ENCODE measurements at regions not wholly inside any gene's neighbourhood (a gene's known extent, or its start where the extent isn't known, plus 50 kb on each side); places are given as distances from the start of the nearest gene placed in this dataset.

- intact Hi-C loops (cut with micrococcal nuclease) = no loop called here
- ChIA-PET RAD21 (ENCODE audit: low non-redundant PET in 1 of 2, low total read pairs in 2 of 2, uncharacterized antibody in 2 of 2, unreplicated experiment in 2 of 2) (no interaction called here), CTCF (no interaction called here), POLR2A (no interaction called here)
- Histone ChIP-seq H3K4me2 (ENCODE audit: low read length) (no peak overlapping the region), H3K27me3 (ENCODE audit: insufficient read depth, low read length) (no peaks in the 10 kb centered on the region), H3K9ac (ENCODE audit: low read length) (no peak overlapping the region), H3K4me3 (replicated peaks in 1 of 2; ENCODE audit: low read depth in 1 of 2, low read length in 2 of 2) (no peak overlapping the region), H3K9me3 (ENCODE audit: control insufficient read depth in 1 of 2, insufficient read depth in 1 of 2, low read depth in 1 of 2, low read length in 2 of 2) (no peaks in the 10 kb centered on the region), H3K4me1 (ENCODE audit: control insufficient read depth in 1 of 2, insufficient read depth in 2 of 2, low read length in 2 of 2) (no peaks in the 10 kb centered on the region), H3K36me3 (ENCODE audit: control insufficient read depth in 1 of 2, insufficient read depth in 2 of 2, low read length in 2 of 2) (no peaks in the 10 kb centered on the region), H3K79me2 (ENCODE audit: insufficient read depth, low read length) (no peaks in the 10 kb centered on the region), H2AFZ (ENCODE audit: low read depth, low read length, poor library complexity, severe bottlenecking) (no peak overlapping the region), H3K27ac (ENCODE audit: low read depth, low read length) (no peak overlapping the region), H3K9me2 (ENCODE audit: insufficient read depth) (no peaks in the 10 kb centered on the region), H4K20me1 (ENCODE audit: insufficient read depth) (no peaks in the 10 kb centered on the region)
- no peak for TF ChIP-seq ZFX (IDR thresholded peaks at IDR 0.05)
- no peak for TF ChIP-seq YY1 (IDR thresholded peaks at IDR 0.05; ENCODE audit: extremely low read depth, insufficient replicate concordance, low read depth, low read length)
- ATAC-seq = no peak
- BruUV-seq (replicated peaks) = no TSS peak
- no peak for DNase-seq (ENCODE audit: low read depth, low spot score)
Observed at GRCh38 chrX:20393944-20394343, 127.2 kb upstream of the RPS6KA3 start.

DNA sequence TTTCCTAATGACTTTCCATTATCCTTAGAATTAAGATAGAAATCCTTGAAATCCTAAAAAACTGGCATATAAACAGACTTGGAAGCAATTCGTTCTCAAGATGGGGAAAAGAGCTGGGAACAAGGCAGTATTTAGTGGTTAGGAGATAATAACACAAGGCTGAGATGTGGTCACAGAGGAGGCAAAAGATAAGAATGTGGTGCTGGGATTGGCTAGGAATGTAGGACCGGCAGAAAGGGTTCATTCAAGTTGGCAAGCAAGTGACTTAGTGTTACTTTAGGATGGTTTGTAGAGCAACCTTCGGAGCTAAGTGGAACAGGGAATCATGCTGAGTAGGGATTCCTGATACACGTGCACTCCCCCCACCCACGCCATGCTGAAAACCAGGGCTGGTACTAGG, 121.9 kb upstream of the RPS6KA3 start:
- ChIA-PET CTCF (no interaction called here), RAD21 (ENCODE audit: low non-redundant PET in 1 of 2, low total read pairs in 2 of 2, uncharacterized antibody in 2 of 2, unreplicated experiment in 2 of 2) (no interaction called here), POLR2A (no interaction called here)
- H3K4me1 ChIP-seq (ENCODE audit: control insufficient read depth in 1 of 2, insufficient read depth in 2 of 2, low read length in 2 of 2) = no peaks in the 10 kb centered on the region
- H3K79me2 ChIP-seq (ENCODE audit: insufficient read depth, low read length) = no peaks in the 10 kb centered on the region
- H3K9me3 ChIP-seq (ENCODE audit: control insufficient read depth in 1 of 2, insufficient read depth in 1 of 2, low read depth in 1 of 2, low read length in 2 of 2) = no peaks in the 10 kb centered on the region
- no peak overlapping the region for H3K9ac ChIP-seq (ENCODE audit: low read length)
- intact Hi-C loops (cut with micrococcal nuclease) = no loop called here
- BruUV-seq (replicated peaks) = no TSS peak
- no peak for ATAC-seq
- no peak overlapping the region for H3K4me2 ChIP-seq (ENCODE audit: low read length)
- H3K36me3 ChIP-seq (ENCODE audit: control insufficient read depth in 1 of 2, insufficient read depth in 2 of 2, low read length in 2 of 2) = no peaks in the 10 kb centered on the region
- DNase-seq (ENCODE audit: low read depth, low spot score) = no peak
- no peaks in the 10 kb centered on the region for H3K27me3 ChIP-seq (ENCODE audit: insufficient read depth, low read length)
- no peak overlapping the region for H3K4me3 ChIP-seq (replicated peaks in 1 of 2; ENCODE audit: low read depth in 1 of 2, low read length in 2 of 2)
- H3K27ac ChIP-seq (ENCODE audit: low read depth, low read length) = no peak overlapping the region
- no peak overlapping the region for H2AFZ ChIP-seq (ENCODE audit: low read depth, low read length, poor library complexity, severe bottlenecking)
- H3K9me2 ChIP-seq (ENCODE audit: insufficient read depth) = no peaks in the 10 kb centered on the region
- H4K20me1 ChIP-seq (ENCODE audit: insufficient read depth) = no peaks in the 10 kb centered on the region
- no peak for TF ChIP-seq CBX3 (IDR thresholded peaks at IDR 0.05; ENCODE audit: low read depth)
- TF ChIP-seq SIN3A (IDR thresholded peaks at IDR 0.05; ENCODE audit: low read depth) = no peak
- TF ChIP-seq ZNF274 (IDR thresholded peaks at IDR 0.05; ENCODE audit: low read depth, low read length) = no peak
- TF ChIP-seq CEBPB (IDR thresholded peaks at IDR 0.05; ENCODE audit: low read depth) = no peak
- no peak for TF ChIP-seq JUND (IDR thresholded peaks at IDR 0.05)
- no peak for TF ChIP-seq REST (IDR thresholded peaks at IDR 0.05; ENCODE audit: low read depth)
- TF ChIP-seq ELF1 (IDR thresholded peaks at IDR 0.05; ENCODE audit: borderline replicate concordance, low read depth) = no peak
- no peak for TF ChIP-seq EZH2phosphoT487 (IDR thresholded peaks at IDR 0.05; ENCODE audit: borderline replicate concordance)
- no peak for TF ChIP-seq YY1 (IDR thresholded peaks at IDR 0.05; ENCODE audit: extremely low read depth, insufficient replicate concordance, low read depth, low read length)
- no peak for TF ChIP-seq SRF (IDR thresholded peaks at IDR 0.05; ENCODE audit: low read depth)
- TF ChIP-seq RAD21 (IDR thresholded peaks at IDR 0.05; ENCODE audit: low read depth) = no peak
- TF ChIP-seq POLR2AphosphoS5 (IDR thresholded peaks at IDR 0.05; ENCODE audit: low read depth, low read length) = no peak
- TF ChIP-seq, protein P1, sequence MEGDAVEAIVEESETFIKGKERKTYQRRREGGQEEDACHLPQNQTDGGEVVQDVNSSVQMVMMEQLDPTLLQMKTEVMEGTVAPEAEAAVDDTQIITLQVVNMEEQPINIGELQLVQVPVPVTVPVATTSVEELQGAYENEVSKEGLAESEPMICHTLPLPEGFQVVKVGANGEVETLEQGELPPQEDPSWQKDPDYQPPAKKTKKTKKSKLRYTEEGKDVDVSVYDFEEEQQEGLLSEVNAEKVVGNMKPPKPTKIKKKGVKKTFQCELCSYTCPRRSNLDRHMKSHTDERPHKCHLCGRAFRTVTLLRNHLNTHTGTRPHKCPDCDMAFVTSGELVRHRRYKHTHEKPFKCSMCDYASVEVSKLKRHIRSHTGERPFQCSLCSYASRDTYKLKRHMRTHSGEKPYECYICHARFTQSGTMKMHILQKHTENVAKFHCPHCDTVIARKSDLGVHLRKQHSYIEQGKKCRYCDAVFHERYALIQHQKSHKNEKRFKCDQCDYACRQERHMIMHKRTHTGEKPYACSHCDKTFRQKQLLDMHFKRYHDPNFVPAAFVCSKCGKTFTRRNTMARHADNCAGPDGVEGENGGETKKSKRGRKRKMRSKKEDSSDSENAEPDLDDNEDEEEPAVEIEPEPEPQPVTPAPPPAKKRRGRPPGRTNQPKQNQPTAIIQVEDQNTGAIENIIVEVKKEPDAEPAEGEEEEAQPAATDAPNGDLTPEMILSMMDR (IDR thresholded peaks at IDR 0.05 in 2 of 3, conservative IDR thresholded peaks at IDR 0.05 in 1 of 3; ENCODE audit: borderline replicate concordance in 1 of 3, insufficient read depth in 1 of 3, low read depth in 2 of 3, low read length in 2 of 3) = no peak
- TF ChIP-seq SP1 (IDR thresholded peaks at IDR 0.05; ENCODE audit: low read depth) = no peak
- no peak for TF ChIP-seq POLR2A (IDR thresholded peaks at IDR 0.05; ENCODE audit: borderline replicate concordance, extremely low read depth, insufficient read depth, insufficient read length)
- TF ChIP-seq TCF7L2 (IDR thresholded peaks at IDR 0.05; ENCODE audit: borderline replicate concordance, extremely low read depth, insufficient read depth, insufficient read length) = no peak
